H1 (cell line): ENCODE measurements at regions not wholly inside any gene's neighbourhood (a gene's known extent, or its start where the extent isn't known, plus 50 kb on each side); places are given as distances from the start of the nearest gene placed in this dataset.

Source experiments
- CBX5 ChIP-seq: fragments of 300-800, 300-1000 bp; sonication (generic); IDR thresholded peaks from 2 replicates; pipeline ENCODE4 v1.7.1; 2016; ENCODE audit warnings: antibody characterized with exemption, low read length, low read depth
- CREB1 ChIP-seq: IDR thresholded peaks from 2 replicates; pipeline ENCODE4 v1.6.1; 2012; ENCODE audit warnings: inconsistent platforms
- KDM4A ChIP-seq: IDR thresholded peaks from one replicate; pipeline ENCODE4 v1.7.1; 2012; ENCODE audit warnings: low read depth, mild to moderate bottlenecking, moderate library complexity, low read length, inconsistent platforms; ENCODE audit not compliant: severe bottlenecking
- MAFK ChIP-seq: IDR thresholded peaks from 2 replicates; pipeline ENCODE4 v1.6.1; 2012; ENCODE audit warnings: low read depth, mild to moderate bottlenecking, improper control_type of control experiment, low read length
- POU5F1 ChIP-seq: IDR thresholded peaks from 2 replicates; pipeline ENCODE4 v1.6.1; 2011; ENCODE audit warnings: low read depth, mild to moderate bottlenecking, low read length, moderate library complexity
- TEAD4 ChIP-seq: IDR thresholded peaks from 2 replicates; pipeline ENCODE4 v1.6.1; 2012; ENCODE audit warnings: low read depth, low read length, inconsistent platforms, mixed read lengths
- TF ChIP-seq, protein P1 (sequence below): fragments of 300-600 bp; sonication (generic); IDR thresholded peaks from 2 replicates; pipeline ENCODE4 v1.7.1; 2012; ENCODE audit warnings: low read length, moderate library complexity, mild to moderate bottlenecking, inconsistent platforms; ENCODE audit not compliant: insufficient replicate concordance

DNA sequence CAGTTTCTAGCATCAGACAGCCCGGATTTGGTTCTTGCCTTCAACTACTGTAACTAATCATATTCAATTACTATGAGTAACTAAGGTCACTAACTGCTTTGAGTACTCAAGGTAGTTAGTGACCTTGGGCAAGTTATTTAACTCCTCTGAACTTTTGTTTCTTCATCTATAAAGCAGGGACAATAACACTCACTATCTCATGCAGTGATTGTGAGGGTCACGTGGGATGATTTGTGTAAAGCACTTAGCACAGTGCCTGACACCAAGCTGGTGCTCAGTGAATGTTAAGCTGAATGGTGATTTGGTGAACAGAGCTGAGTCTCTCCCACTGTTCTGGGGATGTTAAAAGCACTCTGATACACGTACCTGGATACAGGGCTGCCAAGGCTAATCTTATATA lies 171.3 kb upstream of the PLXNC1 start (continued):
- TF ChIP-seq, protein P1, sequence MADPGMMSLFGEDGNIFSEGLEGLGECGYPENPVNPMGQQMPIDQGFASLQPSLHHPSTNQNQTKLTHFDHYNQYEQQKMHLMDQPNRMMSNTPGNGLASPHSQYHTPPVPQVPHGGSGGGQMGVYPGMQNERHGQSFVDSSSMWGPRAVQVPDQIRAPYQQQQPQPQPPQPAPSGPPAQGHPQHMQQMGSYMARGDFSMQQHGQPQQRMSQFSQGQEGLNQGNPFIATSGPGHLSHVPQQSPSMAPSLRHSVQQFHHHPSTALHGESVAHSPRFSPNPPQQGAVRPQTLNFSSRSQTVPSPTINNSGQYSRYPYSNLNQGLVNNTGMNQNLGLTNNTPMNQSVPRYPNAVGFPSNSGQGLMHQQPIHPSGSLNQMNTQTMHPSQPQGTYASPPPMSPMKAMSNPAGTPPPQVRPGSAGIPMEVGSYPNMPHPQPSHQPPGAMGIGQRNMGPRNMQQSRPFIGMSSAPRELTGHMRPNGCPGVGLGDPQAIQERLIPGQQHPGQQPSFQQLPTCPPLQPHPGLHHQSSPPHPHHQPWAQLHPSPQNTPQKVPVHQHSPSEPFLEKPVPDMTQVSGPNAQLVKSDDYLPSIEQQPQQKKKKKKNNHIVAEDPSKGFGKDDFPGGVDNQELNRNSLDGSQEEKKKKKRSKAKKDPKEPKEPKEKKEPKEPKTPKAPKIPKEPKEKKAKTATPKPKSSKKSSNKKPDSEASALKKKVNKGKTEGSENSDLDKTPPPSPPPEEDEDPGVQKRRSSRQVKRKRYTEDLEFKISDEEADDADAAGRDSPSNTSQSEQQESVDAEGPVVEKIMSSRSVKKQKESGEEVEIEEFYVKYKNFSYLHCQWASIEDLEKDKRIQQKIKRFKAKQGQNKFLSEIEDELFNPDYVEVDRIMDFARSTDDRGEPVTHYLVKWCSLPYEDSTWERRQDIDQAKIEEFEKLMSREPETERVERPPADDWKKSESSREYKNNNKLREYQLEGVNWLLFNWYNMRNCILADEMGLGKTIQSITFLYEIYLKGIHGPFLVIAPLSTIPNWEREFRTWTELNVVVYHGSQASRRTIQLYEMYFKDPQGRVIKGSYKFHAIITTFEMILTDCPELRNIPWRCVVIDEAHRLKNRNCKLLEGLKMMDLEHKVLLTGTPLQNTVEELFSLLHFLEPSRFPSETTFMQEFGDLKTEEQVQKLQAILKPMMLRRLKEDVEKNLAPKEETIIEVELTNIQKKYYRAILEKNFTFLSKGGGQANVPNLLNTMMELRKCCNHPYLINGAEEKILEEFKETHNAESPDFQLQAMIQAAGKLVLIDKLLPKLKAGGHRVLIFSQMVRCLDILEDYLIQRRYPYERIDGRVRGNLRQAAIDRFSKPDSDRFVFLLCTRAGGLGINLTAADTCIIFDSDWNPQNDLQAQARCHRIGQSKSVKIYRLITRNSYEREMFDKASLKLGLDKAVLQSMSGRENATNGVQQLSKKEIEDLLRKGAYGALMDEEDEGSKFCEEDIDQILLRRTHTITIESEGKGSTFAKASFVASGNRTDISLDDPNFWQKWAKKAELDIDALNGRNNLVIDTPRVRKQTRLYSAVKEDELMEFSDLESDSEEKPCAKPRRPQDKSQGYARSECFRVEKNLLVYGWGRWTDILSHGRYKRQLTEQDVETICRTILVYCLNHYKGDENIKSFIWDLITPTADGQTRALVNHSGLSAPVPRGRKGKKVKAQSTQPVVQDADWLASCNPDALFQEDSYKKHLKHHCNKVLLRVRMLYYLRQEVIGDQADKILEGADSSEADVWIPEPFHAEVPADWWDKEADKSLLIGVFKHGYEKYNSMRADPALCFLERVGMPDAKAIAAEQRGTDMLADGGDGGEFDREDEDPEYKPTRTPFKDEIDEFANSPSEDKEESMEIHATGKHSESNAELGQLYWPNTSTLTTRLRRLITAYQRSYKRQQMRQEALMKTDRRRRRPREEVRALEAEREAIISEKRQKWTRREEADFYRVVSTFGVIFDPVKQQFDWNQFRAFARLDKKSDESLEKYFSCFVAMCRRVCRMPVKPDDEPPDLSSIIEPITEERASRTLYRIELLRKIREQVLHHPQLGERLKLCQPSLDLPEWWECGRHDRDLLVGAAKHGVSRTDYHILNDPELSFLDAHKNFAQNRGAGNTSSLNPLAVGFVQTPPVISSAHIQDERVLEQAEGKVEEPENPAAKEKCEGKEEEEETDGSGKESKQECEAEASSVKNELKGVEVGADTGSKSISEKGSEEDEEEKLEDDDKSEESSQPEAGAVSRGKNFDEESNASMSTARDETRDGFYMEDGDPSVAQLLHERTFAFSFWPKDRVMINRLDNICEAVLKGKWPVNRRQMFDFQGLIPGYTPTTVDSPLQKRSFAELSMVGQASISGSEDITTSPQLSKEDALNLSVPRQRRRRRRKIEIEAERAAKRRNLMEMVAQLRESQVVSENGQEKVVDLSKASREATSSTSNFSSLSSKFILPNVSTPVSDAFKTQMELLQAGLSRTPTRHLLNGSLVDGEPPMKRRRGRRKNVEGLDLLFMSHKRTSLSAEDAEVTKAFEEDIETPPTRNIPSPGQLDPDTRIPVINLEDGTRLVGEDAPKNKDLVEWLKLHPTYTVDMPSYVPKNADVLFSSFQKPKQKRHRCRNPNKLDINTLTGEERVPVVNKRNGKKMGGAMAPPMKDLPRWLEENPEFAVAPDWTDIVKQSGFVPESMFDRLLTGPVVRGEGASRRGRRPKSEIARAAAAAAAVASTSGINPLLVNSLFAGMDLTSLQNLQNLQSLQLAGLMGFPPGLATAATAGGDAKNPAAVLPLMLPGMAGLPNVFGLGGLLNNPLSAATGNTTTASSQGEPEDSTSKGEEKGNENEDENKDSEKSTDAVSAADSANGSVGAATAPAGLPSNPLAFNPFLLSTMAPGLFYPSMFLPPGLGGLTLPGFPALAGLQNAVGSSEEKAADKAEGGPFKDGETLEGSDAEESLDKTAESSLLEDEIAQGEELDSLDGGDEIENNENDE = no peak
- TF ChIP-seq CBX5 (no peak), KDM4A (no peak), CREB1 (no peak), TEAD4 (no peak), POU5F1 (no peak), MAFK (no peak)
- TF ChIP-seq, all 59 proteins: peak for 0
